GM23338 (cell line): ENCODE measurements at regions not wholly inside any gene's neighbourhood (a gene's known extent, or its start where the extent isn't known, plus 50 kb on each side); places are given as distances from the start of the nearest gene placed in this dataset.

Experiments used
- ATAC-seq: fragments of 200-7000 bp; cut with Tn5 transposase; 3 replicates; pipeline ENCODE4 v1.9.1; 2020
- DNase-seq: peaks from one replicate; pipeline ENCODE4 v3.0.0-alpha.2; 2015; ENCODE audit warnings: low spot score
- H2AFZ ChIP-seq: fragments of 200-600 bp; sonication (generic); 2 replicates; pipeline ENCODE4 v1.8.0; 2016; ENCODE audit warnings: antibody characterized with exemption, mild to moderate bottlenecking, moderate library complexity
- H3F3A ChIP-seq: fragments of 200-600 bp; sonication (generic); replicated peaks from 2 replicates; pipeline ENCODE4 v1.8.0; 2017; ENCODE audit warnings: antibody characterized with exemption, mixed run types, low read depth
- H3K27ac ChIP-seq: fragments of 200-600 bp; sonication (generic); 2 replicates; pipeline ENCODE4 v1.6.1; 2016; ENCODE audit warnings: low read depth
- H3K27me3 ChIP-seq: fragments of 200-600 bp; sonication (generic); 2 replicates; pipeline ENCODE4 v1.8.0; 2016; ENCODE audit warnings: mild to moderate bottlenecking, mixed run types, moderate library complexity; ENCODE audit not compliant: insufficient read depth
- H3K36me3 ChIP-seq: fragments of 200-600 bp; sonication (generic); 2 replicates; pipeline ENCODE4 v1.8.0; 2016; ENCODE audit warnings: mild to moderate bottlenecking; ENCODE audit not compliant: insufficient read depth
- H3K4me1 ChIP-seq: fragments of 200-600 bp; sonication (generic); 2 replicates; pipeline ENCODE4 v1.8.0; 2016; ENCODE audit warnings: mild to moderate bottlenecking, moderate library complexity; ENCODE audit not compliant: insufficient read depth
- H3K4me2 ChIP-seq: fragments of 200-600 bp; sonication (generic); 2 replicates; pipeline ENCODE4 v1.7.1; 2017; ENCODE audit warnings: mixed run types
- H3K4me3 ChIP-seq: fragments of 200-600 bp; sonication (generic); 2 replicates; pipeline ENCODE4 v1.6.1; 2016; ENCODE audit warnings: mixed run types
- H3K79me2 ChIP-seq: fragments of 200-600 bp; sonication (generic); replicated peaks from 2 replicates; pipeline ENCODE4 v1.8.0; 2017; ENCODE audit warnings: mild to moderate bottlenecking; ENCODE audit not compliant: insufficient read depth
- H3K9me2 ChIP-seq: fragments of 200-600 bp; sonication (generic); 2 replicates; pipeline ENCODE4 v1.8.0; 2017; ENCODE audit not compliant: insufficient read depth
- H4K20me1 ChIP-seq: fragments of 200-600 bp; sonication (generic); replicated peaks from 2 replicates; pipeline ENCODE4 v1.8.0; 2017; ENCODE audit warnings: mild to moderate bottlenecking; ENCODE audit not compliant: insufficient read depth
- H3K27ac Mint-ChIP-seq: 2 replicates; pipeline ENCODE4 v1.8.0; 2020; ENCODE audit warnings: inconsistent platforms, mild to moderate bottlenecking, moderate library complexity, mixed read lengths
- H3K27me3 Mint-ChIP-seq: 3 replicates; pipeline ENCODE4 v1.8.0; 2022; ENCODE audit warnings: low read depth, mild to moderate bottlenecking, moderate library complexity, mixed read lengths, inconsistent platforms; ENCODE audit not compliant: insufficient read depth, poor library complexity
- H3K36me3 Mint-ChIP-seq: 3 replicates; pipeline ENCODE4 v1.8.0; 2021; ENCODE audit warnings: low read depth, mild to moderate bottlenecking, inconsistent platforms, moderate library complexity, mixed read lengths
- H3K4me1 Mint-ChIP-seq: 3 replicates; pipeline ENCODE4 v1.8.0; 2020; ENCODE audit warnings: mild to moderate bottlenecking, inconsistent platforms, mixed read lengths
- H3K4me3 Mint-ChIP-seq: 3 replicates; pipeline ENCODE4 v1.8.0; 2021; ENCODE audit warnings: moderate library complexity, mild to moderate bottlenecking, inconsistent platforms, mixed read lengths
- H3K9me3 Mint-ChIP-seq: 3 replicates; pipeline ENCODE4 v1.8.0; 2020; ENCODE audit warnings: moderate library complexity, mild to moderate bottlenecking, inconsistent platforms, mixed read lengths
- CREB1 ChIP-seq: fragments of 250-450 bp; sonication (Bioruptor Pico); IDR thresholded peaks from 2 replicates; pipeline ENCODE4 v1.5.0; 2020; ENCODE audit warnings: low read depth, mild to moderate bottlenecking, moderate library complexity
- ETS1 ChIP-seq: IDR thresholded peaks from 2 replicates; pipeline ENCODE4 v1.6.1; 2016; ENCODE audit warnings: antibody characterized with exemption
- EZH2 ChIP-seq: fragments of 200-600 bp; sonication (generic); IDR thresholded peaks from one replicate; pipeline ENCODE4 v1.8.0; 2017; ENCODE audit warnings: antibody characterized with exemption, mild to moderate bottlenecking, low read depth; ENCODE audit not compliant: unreplicated experiment
- EZH2phosphoT487 ChIP-seq: fragments of 200-600 bp; sonication (generic); IDR thresholded peaks from one replicate; pipeline ENCODE4 v1.8.1; 2018; ENCODE audit warnings: antibody characterized with exemption; ENCODE audit not compliant: unreplicated experiment
- JUNB ChIP-seq: IDR thresholded peaks from one replicate; pipeline ENCODE4 v1.6.1; 2016; ENCODE audit warnings: antibody characterized with exemption; ENCODE audit not compliant: unreplicated experiment
- NANOG ChIP-seq: IDR thresholded peaks from 2 replicates; pipeline ENCODE4 v1.6.1; 2016; ENCODE audit warnings: antibody characterized with exemption, borderline replicate concordance
- POLR2AphosphoS5 ChIP-seq: IDR thresholded peaks from 2 replicates; pipeline ENCODE4 v1.6.1; 2016; ENCODE audit warnings: antibody characterized with exemption, low read depth
- STAT1 ChIP-seq: IDR thresholded peaks from one replicate; pipeline ENCODE4 v1.6.1; 2016; ENCODE audit warnings: antibody characterized with exemption; ENCODE audit not compliant: unreplicated experiment
- ZNF114 ChIP-seq: fragments of 250-450 bp; sonication (Bioruptor Pico); IDR thresholded peaks from 2 replicates; pipeline ENCODE4 v1.5.0; 2020; ENCODE audit warnings: mild to moderate bottlenecking, moderate library complexity
- ZNF331 ChIP-seq: fragments of 250-450 bp; sonication (Bioruptor Pico); IDR thresholded peaks from 2 replicates; pipeline ENCODE4 v1.5.0; 2020; ENCODE audit warnings: low read depth, mild to moderate bottlenecking, moderate library complexity
- TF ChIP-seq, protein P1 (sequence below), 2 experiments: fragments of 200-600 bp in 1 of 2; sonication (generic) in 1 of 2; conservative IDR thresholded peaks; 2 replicates each; pipeline versions ENCODE4 v1.5.1 to v1.6.1; 2016 to 2017; ENCODE audit warnings: antibody characterized with exemption in 2 of 2, low read depth in 2 of 2, mild to moderate bottlenecking in 2 of 2, moderate library complexity in 1 of 2
- TF ChIP-seq, protein P2 (sequence below): IDR thresholded peaks from one replicate; pipeline ENCODE4 v1.6.1; 2018; ENCODE audit warnings: antibody characterized with exemption; ENCODE audit not compliant: unreplicated experiment
- TF ChIP-seq, protein P3 (sequence below): fragments of 250-450 bp; sonication (Bioruptor Pico); IDR thresholded peaks from 2 replicates; pipeline ENCODE4 v1.5.0; 2020; ENCODE audit warnings: mild to moderate bottlenecking, moderate library complexity

DNA sequence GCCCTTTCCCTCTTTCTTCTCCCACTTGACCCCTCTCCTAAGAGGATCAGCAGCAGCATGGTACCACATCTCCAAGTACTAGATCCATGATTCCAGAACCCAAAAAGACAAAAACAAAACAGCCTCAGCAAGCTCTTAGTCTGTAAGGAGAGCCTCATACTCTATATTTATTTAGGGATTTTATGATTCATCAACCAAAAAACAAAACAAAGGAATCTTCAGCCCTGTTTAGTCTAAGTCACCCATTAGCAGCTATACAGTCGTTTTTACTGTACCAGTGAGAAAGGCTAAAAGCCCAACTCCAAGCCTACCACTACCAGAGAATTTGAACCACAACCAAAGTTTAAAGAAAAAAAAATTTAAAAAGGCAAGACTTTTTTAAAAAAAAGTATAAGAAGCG is 1020.3 kb upstream of the CADM2 start:
- TF ChIP-seq, protein P1, sequence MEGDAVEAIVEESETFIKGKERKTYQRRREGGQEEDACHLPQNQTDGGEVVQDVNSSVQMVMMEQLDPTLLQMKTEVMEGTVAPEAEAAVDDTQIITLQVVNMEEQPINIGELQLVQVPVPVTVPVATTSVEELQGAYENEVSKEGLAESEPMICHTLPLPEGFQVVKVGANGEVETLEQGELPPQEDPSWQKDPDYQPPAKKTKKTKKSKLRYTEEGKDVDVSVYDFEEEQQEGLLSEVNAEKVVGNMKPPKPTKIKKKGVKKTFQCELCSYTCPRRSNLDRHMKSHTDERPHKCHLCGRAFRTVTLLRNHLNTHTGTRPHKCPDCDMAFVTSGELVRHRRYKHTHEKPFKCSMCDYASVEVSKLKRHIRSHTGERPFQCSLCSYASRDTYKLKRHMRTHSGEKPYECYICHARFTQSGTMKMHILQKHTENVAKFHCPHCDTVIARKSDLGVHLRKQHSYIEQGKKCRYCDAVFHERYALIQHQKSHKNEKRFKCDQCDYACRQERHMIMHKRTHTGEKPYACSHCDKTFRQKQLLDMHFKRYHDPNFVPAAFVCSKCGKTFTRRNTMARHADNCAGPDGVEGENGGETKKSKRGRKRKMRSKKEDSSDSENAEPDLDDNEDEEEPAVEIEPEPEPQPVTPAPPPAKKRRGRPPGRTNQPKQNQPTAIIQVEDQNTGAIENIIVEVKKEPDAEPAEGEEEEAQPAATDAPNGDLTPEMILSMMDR (conservative IDR thresholded peaks at IDR 0.05; ENCODE audit: low read depth in 2 of 2), result no peak
- TF ChIP-seq ZNF331 (CRISPR knock-in tag) (no peak), CREB1 (CRISPR knock-in tag) (no peak), EZH2 (no peak), EZH2phosphoT487 (no peak), ZNF114 (CRISPR knock-in tag) (no peak), STAT1 (no peak), NANOG (no peak), ETS1 (no peak), POLR2AphosphoS5 (no peak), JUNB (no peak)
- TF ChIP-seq, protein P2, sequence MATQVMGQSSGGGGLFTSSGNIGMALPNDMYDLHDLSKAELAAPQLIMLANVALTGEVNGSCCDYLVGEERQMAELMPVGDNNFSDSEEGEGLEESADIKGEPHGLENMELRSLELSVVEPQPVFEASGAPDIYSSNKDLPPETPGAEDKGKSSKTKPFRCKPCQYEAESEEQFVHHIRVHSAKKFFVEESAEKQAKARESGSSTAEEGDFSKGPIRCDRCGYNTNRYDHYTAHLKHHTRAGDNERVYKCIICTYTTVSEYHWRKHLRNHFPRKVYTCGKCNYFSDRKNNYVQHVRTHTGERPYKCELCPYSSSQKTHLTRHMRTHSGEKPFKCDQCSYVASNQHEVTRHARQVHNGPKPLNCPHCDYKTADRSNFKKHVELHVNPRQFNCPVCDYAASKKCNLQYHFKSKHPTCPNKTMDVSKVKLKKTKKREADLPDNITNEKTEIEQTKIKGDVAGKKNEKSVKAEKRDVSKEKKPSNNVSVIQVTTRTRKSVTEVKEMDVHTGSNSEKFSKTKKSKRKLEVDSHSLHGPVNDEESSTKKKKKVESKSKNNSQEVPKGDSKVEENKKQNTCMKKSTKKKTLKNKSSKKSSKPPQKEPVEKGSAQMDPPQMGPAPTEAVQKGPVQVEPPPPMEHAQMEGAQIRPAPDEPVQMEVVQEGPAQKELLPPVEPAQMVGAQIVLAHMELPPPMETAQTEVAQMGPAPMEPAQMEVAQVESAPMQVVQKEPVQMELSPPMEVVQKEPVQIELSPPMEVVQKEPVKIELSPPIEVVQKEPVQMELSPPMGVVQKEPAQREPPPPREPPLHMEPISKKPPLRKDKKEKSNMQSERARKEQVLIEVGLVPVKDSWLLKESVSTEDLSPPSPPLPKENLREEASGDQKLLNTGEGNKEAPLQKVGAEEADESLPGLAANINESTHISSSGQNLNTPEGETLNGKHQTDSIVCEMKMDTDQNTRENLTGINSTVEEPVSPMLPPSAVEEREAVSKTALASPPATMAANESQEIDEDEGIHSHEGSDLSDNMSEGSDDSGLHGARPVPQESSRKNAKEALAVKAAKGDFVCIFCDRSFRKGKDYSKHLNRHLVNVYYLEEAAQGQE, result no peak
- TF ChIP-seq, protein P3, sequence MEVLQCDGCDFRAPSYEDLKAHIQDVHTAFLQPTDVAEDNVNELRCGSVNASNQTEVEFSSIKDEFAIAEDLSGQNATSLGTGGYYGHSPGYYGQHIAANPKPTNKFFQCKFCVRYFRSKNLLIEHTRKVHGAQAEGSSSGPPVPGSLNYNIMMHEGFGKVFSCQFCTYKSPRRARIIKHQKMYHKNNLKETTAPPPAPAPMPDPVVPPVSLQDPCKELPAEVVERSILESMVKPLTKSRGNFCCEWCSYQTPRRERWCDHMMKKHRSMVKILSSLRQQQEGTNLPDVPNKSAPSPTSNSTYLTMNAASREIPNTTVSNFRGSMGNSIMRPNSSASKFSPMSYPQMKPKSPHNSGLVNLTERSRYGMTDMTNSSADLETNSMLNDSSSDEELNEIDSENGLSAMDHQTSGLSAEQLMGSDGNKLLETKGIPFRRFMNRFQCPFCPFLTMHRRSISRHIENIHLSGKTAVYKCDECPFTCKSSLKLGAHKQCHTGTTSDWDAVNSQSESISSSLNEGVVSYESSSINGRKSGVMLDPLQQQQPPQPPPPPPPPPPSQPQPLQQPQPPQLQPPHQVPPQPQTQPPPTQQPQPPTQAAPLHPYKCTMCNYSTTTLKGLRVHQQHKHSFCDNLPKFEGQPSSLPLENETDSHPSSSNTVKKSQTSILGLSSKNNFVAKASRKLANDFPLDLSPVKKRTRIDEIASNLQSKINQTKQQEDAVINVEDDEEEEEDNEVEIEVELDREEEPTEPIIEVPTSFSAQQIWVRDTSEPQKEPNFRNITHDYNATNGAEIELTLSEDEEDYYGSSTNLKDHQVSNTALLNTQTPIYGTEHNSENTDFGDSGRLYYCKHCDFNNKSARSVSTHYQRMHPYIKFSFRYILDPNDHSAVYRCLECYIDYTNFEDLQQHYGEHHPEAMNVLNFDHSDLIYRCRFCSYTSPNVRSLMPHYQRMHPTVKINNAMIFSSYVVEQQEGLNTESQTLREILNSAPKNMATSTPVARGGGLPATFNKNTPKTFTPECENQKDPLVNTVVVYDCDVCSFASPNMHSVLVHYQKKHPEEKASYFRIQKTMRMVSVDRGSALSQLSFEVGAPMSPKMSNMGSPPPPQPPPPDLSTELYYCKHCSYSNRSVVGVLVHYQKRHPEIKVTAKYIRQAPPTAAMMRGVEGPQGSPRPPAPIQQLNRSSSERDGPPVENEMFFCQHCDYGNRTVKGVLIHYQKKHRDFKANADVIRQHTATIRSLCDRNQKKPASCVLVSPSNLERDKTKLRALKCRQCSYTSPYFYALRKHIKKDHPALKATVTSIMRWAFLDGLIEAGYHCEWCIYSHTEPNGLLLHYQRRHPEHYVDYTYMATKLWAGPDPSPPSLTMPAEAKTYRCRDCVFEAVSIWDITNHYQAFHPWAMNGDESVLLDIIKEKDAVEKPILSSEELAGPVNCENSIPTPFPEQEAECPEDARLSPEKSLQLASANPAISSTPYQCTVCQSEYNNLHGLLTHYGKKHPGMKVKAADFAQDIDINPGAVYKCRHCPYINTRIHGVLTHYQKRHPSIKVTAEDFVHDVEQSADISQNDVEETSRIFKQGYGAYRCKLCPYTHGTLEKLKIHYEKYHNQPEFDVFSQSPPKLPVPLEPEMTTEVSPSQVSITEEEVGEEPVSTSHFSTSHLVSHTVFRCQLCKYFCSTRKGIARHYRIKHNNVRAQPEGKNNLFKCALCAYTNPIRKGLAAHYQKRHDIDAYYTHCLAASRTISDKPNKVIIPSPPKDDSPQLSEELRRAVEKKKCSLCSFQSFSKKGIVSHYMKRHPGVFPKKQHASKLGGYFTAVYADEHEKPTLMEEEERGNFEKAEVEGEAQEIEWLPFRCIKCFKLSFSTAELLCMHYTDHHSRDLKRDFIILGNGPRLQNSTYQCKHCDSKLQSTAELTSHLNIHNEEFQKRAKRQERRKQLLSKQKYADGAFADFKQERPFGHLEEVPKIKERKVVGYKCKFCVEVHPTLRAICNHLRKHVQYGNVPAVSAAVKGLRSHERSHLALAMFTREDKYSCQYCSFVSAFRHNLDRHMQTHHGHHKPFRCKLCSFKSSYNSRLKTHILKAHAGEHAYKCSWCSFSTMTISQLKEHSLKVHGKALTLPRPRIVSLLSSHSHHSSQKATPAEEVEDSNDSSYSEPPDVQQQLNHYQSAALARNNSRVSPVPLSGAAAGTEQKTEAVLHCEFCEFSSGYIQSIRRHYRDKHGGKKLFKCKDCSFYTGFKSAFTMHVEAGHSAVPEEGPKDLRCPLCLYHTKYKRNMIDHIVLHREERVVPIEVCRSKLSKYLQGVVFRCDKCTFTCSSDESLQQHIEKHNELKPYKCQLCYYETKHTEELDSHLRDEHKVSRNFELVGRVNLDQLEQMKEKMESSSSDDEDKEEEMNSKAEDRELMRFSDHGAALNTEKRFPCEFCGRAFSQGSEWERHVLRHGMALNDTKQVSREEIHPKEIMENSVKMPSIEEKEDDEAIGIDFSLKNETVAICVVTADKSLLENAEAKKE (CRISPR knock-in tag), result no peak
- no peak for ATAC-seq
- no peak overlapping the region for H2AFZ ChIP-seq

More for the DNA sequence above, 1020.3 kb upstream of the CADM2 start:
- H3K27me3 Mint-ChIP-seq, result peaks cover 7% of the 10 kb centered on the region
- no peak for DNase-seq
- Histone ChIP-seq H3K4me1 (no peaks in the 10 kb centered on the region), H3K27me3 (no peaks in the 10 kb centered on the region), H3K4me3 (no peak overlapping the region), H3F3A (no peaks in the 10 kb centered on the region), H3K9me2 (peaks cover 6% of the 10 kb centered on the region; the same call in 1 of the 2 replicates), H3K79me2 (no peaks in the 10 kb centered on the region), H3K4me2 (no peak overlapping the region), H3K27ac (no peak overlapping the region), H3K36me3 (peaks cover 4% of the 10 kb centered on the region; the same call in 1 of the 2 replicates), H4K20me1 (no peaks in the 10 kb centered on the region)
- H3K4me1 Mint-ChIP-seq, result peaks cover 2% of the 10 kb centered on the region; the same call in 1 of the 3 replicates
- peaks cover 16% of the 10 kb centered on the region for H3K36me3 Mint-ChIP-seq
- no peak overlapping the region for H3K4me3 Mint-ChIP-seq
- peaks cover 14% of the 10 kb centered on the region for H3K9me3 Mint-ChIP-seq
- H3K27ac Mint-ChIP-seq, result no peak overlapping the region
